Vagina (tissue), 2 donors: ENCODE measurements at regions not wholly inside any gene's neighbourhood (a gene's known extent, or its start where the extent isn't known, plus 50 kb on each side); places are given as distances from the start of the nearest gene placed in this dataset.

ENCODE experiments used
- CTCF ChIP-seq, 3 experiments: fragments of 450-650 bp in 2 of 3; fragments of 200-600 bp in 1 of 3; sonication (generic) in 1 of 3; IDR thresholded peaks; one replicate each; pipeline ENCODE4 v1.5.1; 2017 to 2019; ENCODE audit warnings: antibody characterized with exemption in 3 of 3, mild to moderate bottlenecking in 2 of 3, moderate library complexity in 2 of 3
- POLR2A ChIP-seq, 2 donors: fragments of 450-650 bp; IDR thresholded peaks; one replicate each; pipeline ENCODE4 v1.6.1; 2017; ENCODE audit warnings: antibody characterized with exemption in 2 of 2, mild to moderate bottlenecking in 2 of 2, moderate library complexity in 2 of 2

- TF ChIP-seq POLR2A (IDR thresholded peaks at IDR 0.05) (no peak), CTCF (IDR thresholded peaks at IDR 0.05) (no peak)
Measured at GRCh38 chr5:78720227-78720985, 71.8 kb upstream of the LHFPL2 start.
